Keratinocyte (primary cell): ENCODE measurements at regions not wholly inside any gene's neighbourhood (a gene's known extent, or its start where the extent isn't known, plus 50 kb on each side); places are given as distances from the start of the nearest gene placed in this dataset.
"Not testable (repeated sequence)": the region's sequence is repeated elsewhere in the genome, so short reads cannot be mapped to it uniquely, and the experiment has no call there.

ENCODE experiments used
- DNase-seq: peaks from one replicate; pipeline ENCODE4 v3.0.0-alpha.2; 2011; ENCODE audit warnings: low read depth, missing footprints, low spot score
- FAIRE-seq: peaks from 2 replicates; lab custom pipeline; 2011; peaks lifted over from hg19 to GRCh38; lab: Jason Lieb, UNC
- H2AFZ ChIP-seq: 2 replicates; pipeline ENCODE4 v1.6.0; 2012; ENCODE audit warnings: low read length, control low read depth, inconsistent platforms; ENCODE audit not compliant: control insufficient read depth
- H3K27ac ChIP-seq: 2 replicates; pipeline ENCODE4 v1.5.1; 2011; ENCODE audit warnings: low read length; ENCODE audit not compliant: control insufficient read depth, insufficient read depth
- H3K27me3 ChIP-seq: 3 replicates; pipeline ENCODE4 v1.6.0; 2011; ENCODE audit warnings: low read length; ENCODE audit not compliant: control insufficient read depth, insufficient read depth; ENCODE audit errors: extremely low read depth
- H3K36me3 ChIP-seq, 2 experiments: 2 replicates in 1 of 2; 3 replicates in 1 of 2; pipeline ENCODE4 v1.5.1; 2011; ENCODE audit warnings: low read length in 2 of 2, mild to moderate bottlenecking in 1 of 2; ENCODE audit not compliant: control insufficient read depth in 2 of 2, insufficient read depth in 2 of 2; ENCODE audit errors: extremely low read depth in 1 of 2
- H3K4me1 ChIP-seq: 3 replicates; pipeline ENCODE4 v1.5.1; 2011; ENCODE audit warnings: low read length; ENCODE audit not compliant: control insufficient read depth, insufficient read depth; ENCODE audit errors: extremely low read depth
- H3K4me2 ChIP-seq: 3 replicates; pipeline ENCODE4 v1.6.0; 2011; ENCODE audit warnings: low read depth, low read length; ENCODE audit not compliant: control insufficient read depth, insufficient read depth; ENCODE audit errors: extremely low read depth
- H3K4me3 ChIP-seq, 3 experiments: fragments of 200-600 bp in 1 of 3; sonication (generic) in 1 of 3; 2 replicates in 2 of 3; 3 replicates in 1 of 3; pipeline ENCODE4 v1.5.1; 2011 to 2016; ENCODE audit warnings: low read length in 3 of 3, mild to moderate bottlenecking in 3 of 3, control low read depth in 2 of 3, inconsistent platforms in 1 of 3, low read depth in 1 of 3, mixed read lengths in 1 of 3, mixed run types in 1 of 3, moderate library complexity in 1 of 3; ENCODE audit not compliant: control insufficient read depth in 2 of 3, insufficient read depth in 2 of 3; ENCODE audit errors: extremely low read depth in 1 of 3
- H3K79me2 ChIP-seq: 2 replicates; pipeline ENCODE4 v1.6.0; 2012; ENCODE audit warnings: low read length; ENCODE audit not compliant: control insufficient read depth, insufficient read depth
- H3K9ac ChIP-seq: 3 replicates; pipeline ENCODE4 v1.6.0; 2011; ENCODE audit warnings: low read length; ENCODE audit not compliant: control insufficient read depth, insufficient read depth; ENCODE audit errors: extremely low read depth
- H3K9me1 ChIP-seq: 3 replicates; pipeline ENCODE4 v1.6.0; 2011; ENCODE audit warnings: low read length; ENCODE audit not compliant: control insufficient read depth, insufficient read depth; ENCODE audit errors: extremely low read depth
- H3K9me3 ChIP-seq: 2 replicates; pipeline ENCODE4 v1.5.1; 2012; ENCODE audit warnings: low read depth, low read length; ENCODE audit not compliant: control insufficient read depth
- H4K20me1 ChIP-seq: 3 replicates; pipeline ENCODE4 v1.6.0; 2011; ENCODE audit warnings: low read length; ENCODE audit not compliant: control insufficient read depth, insufficient read depth; ENCODE audit errors: extremely low read depth
- EZH2 ChIP-seq: IDR thresholded peaks from one replicate; pipeline ENCODE4 v1.6.1; 2012; ENCODE audit warnings: inconsistent platforms, mild to moderate bottlenecking, low read length, moderate library complexity
- dilution Hi-C: fragments of 300-500 bp; cut with MboI; formaldehyde crosslinking; loops from one replicate; pipeline ENCODE4 v1.7.0; 2020; ENCODE audit warnings: low sequenced_read_pairs; ENCODE audit not compliant: extremely low pct_ligation_motif_present
- TF ChIP-seq, protein P1 (sequence below), 3 experiments: IDR thresholded peaks in 1 of 3; conservative IDR thresholded peaks in 1 of 3; optimal IDR thresholded peaks in 1 of 3; 2 replicates in 2 of 3; 3 replicates in 1 of 3; pipeline versions ENCODE3 to v1.5.1; 2011; ENCODE audit warnings: low read length in 3 of 3, mild to moderate bottlenecking in 3 of 3, moderate library complexity in 2 of 3, control low read depth in 1 of 3, inconsistent platforms in 1 of 3; ENCODE audit not compliant: insufficient read depth in 2 of 3; ENCODE audit errors: extremely low read depth in 1 of 3

DNA sequence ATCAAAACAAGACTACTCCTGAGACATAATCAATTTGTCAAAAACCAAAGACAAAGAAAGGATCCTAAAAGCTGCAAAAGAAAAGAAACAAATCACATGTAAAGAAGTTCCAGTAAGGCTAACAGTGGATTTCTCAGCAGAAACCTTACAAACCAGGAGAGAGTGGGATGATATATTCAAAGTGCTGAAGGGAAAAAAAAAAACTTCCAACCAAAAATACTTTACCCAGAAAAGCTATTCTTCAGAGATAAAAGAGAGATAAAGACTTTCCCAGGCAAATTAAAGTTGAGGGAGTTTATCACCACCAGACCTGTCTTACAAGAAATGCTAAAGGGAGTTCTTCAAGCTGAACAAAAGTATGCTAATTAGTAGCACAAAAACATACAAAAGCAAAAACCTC is 91.9 kb upstream of the PPP2R5C start:
- H4K20me1 ChIP-seq, result no peaks in the 10 kb centered on the region
- dilution Hi-C loops, result no loop called here
- no peaks in the 10 kb centered on the region for H3K9me3 ChIP-seq
- FAIRE-seq (no peak), DNase-seq (no peak)
- H3K4me1 ChIP-seq, result no peaks in the 10 kb centered on the region
- H3K79me2 ChIP-seq, result no peaks in the 10 kb centered on the region
- TF ChIP-seq, protein P1, sequence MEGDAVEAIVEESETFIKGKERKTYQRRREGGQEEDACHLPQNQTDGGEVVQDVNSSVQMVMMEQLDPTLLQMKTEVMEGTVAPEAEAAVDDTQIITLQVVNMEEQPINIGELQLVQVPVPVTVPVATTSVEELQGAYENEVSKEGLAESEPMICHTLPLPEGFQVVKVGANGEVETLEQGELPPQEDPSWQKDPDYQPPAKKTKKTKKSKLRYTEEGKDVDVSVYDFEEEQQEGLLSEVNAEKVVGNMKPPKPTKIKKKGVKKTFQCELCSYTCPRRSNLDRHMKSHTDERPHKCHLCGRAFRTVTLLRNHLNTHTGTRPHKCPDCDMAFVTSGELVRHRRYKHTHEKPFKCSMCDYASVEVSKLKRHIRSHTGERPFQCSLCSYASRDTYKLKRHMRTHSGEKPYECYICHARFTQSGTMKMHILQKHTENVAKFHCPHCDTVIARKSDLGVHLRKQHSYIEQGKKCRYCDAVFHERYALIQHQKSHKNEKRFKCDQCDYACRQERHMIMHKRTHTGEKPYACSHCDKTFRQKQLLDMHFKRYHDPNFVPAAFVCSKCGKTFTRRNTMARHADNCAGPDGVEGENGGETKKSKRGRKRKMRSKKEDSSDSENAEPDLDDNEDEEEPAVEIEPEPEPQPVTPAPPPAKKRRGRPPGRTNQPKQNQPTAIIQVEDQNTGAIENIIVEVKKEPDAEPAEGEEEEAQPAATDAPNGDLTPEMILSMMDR (optimal IDR thresholded peaks at IDR 0.05 in 1 of 3, IDR thresholded peaks at IDR 0.05 in 1 of 3, conservative IDR thresholded peaks at IDR 0.05 in 1 of 3; ENCODE audit: extremely low read depth in 1 of 3, insufficient read depth in 2 of 3, low read length in 3 of 3), result no peak
- TF ChIP-seq EZH2, result no peak
- H3K36me3 ChIP-seq, result no peaks in the 10 kb centered on the region
- H2AFZ ChIP-seq, result no peak overlapping the region
- no peak overlapping the region for H3K27ac ChIP-seq
- H3K4me3 ChIP-seq, result no peak overlapping the region
- no peaks in the 10 kb centered on the region for H3K9me1 ChIP-seq
- H3K4me2 ChIP-seq, result no peak overlapping the region
- H3K27me3 ChIP-seq, result peaks cover 2% of the 10 kb centered on the region
- no peak overlapping the region for H3K9ac ChIP-seq

DNA sequence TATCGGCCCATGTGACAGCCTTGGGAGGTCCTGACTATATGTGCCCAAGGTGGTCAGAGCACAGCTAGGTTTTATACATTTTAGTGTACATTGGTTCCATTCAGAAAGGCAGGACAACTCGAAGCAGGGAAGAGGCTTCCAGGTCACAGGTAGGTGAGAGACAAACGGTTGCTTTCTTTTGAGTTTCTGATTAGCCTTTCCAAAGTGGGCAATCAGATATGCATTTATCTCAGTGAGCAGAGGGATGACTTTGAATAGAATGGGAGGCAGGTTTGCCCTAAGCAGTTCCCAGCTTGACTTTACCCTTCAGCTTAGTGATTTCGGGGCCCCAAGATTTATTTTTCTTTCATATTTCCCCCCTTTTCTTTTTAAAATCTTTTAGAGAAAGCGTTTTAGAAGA is 87.6 kb upstream of the PPP2R5C start:
- Histone ChIP-seq H3K4me2 (no peak overlapping the region), H3K27ac (no peak overlapping the region), H3K9me1 (no peaks in the 10 kb centered on the region), H4K20me1 (no peaks in the 10 kb centered on the region), H3K27me3 (no peaks in the 10 kb centered on the region), H3K9ac (no peak overlapping the region), H3K79me2 (no peaks in the 10 kb centered on the region), H3K9me3 (no peaks in the 10 kb centered on the region), H3K36me3 (no peaks in the 10 kb centered on the region), H3K4me1 (no peaks in the 10 kb centered on the region), H2AFZ (no peak overlapping the region), H3K4me3 (no peak overlapping the region)
- DNase-seq (no peak), FAIRE-seq (no peak)
- dilution Hi-C loops, result no loop called here
- no peak for TF ChIP-seq EZH2

DNA sequence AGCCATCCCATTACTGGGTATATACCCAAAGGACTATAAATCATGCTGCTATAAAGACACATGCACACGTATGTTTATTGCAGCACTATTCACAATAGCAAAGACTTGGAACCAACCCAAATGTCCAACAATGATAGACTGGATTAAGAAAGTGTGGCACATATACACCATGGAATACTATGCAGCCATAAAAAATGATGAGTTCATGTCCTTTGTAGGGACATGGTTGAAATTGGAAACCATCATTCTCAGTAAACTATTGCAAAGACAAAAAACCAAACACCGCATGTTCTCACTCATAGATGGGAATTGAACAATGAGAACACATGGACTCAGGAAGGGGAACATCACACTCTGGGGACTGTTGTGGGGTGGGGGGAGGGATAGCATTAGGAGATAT is 85.7 kb upstream of the PPP2R5C start:
- DNase-seq, H3K27ac ChIP-seq, H3K4me1 ChIP-seq, FAIRE-seq, dilution Hi-C loops, H3K79me2 ChIP-seq, H3K27me3 ChIP-seq, H2AFZ ChIP-seq, H3K9me1 ChIP-seq, H3K36me3 ChIP-seq, H3K9me3 ChIP-seq, H3K4me2 ChIP-seq, H4K20me1 ChIP-seq, H3K4me3 ChIP-seq, H3K9ac ChIP-seq: not testable (repeated sequence)

DNA sequence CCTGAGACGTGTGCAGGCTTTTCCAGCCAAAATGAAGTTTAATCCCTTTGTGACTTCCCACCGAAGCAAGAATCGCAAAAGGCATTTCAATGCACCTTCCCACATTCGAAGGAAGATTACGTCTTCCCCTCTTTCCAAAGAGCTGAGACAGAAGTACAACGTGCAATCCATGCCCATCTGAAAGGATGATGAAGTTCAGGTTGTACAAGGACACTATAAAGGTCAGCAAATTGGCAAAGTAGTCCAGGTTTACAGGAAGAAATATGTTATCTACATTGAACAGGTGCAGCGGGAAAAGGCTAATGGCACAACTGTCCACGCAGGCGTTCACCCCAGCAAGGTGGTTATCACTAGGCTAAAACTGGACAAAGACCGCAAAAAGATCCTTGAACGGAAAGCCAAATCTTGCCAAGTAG is 83.6 kb upstream of the PPP2R5C start:
- H3K9me1 ChIP-seq, H3K9ac ChIP-seq, H3K79me2 ChIP-seq, H3K4me1 ChIP-seq, H3K27ac ChIP-seq, H3K27me3 ChIP-seq, dilution Hi-C loops, FAIRE-seq, H3K9me3 ChIP-seq, DNase-seq, H4K20me1 ChIP-seq, H3K4me2 ChIP-seq, H2AFZ ChIP-seq, H3K4me3 ChIP-seq, H3K36me3 ChIP-seq: not testable (repeated sequence)
